GM21367 (cell line): ENCODE measurements at regions not wholly inside any gene's neighbourhood (a gene's known extent, or its start where the extent isn't known, plus 50 kb on each side); places are given as distances from the start of the nearest gene placed in this dataset.
"Not testable (repeated sequence)": the region's sequence is repeated elsewhere in the genome, so short reads cannot be mapped to it uniquely, and the experiment has no call there.

Source experiments
- ATAC-seq: cut with Tn5 transposase; IDR thresholded peaks from one replicate; pipeline ENCODE4 v1.9.1; 2021; ENCODE audit not compliant: unreplicated experiment

DNA sequence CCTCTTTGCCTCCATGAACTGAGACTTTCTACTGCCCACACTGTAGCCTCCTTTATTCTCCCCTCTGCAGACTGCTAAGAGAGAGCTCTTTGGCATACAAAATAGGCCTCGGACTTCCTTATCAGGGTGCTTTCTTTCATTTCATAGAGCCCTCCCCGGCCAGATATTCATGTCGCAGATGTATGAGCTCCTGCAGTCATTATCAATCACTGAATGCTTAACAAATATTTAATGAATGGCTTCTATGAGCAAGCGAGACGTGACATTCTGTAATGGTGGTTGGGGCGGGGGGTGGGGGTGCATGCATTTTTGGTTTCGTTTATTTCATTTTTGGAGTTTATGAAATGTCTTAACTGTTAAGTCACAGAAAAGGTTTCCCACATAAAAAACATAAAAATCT, 344.8 kb upstream of the KAZN start:
- no peak for ATAC-seq

GRCh38 chr1:14254251-14254650, 344.2 kb upstream of the KAZN start:
- no peak for ATAC-seq

DNA sequence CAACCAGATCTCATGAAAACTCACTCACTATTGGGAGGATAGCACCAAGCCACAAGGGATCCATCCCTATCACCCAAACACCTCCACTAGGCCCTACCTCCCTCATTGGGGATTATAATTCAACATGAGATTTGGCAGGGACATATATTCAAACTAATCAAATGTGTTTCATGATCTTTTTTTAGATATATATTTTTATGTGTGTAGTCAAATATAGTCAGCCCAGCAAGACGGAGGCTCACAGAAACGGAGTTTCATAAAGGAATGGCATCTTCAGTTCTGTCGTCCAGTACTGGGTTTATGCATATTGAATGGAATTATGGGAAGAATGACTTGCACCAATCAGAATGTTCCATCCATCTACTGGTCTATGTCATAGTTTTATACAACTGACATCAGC, 343.3 kb upstream of the KAZN start:
- no peak for ATAC-seq

GRCh38 chr1:14255711-14256110, 342.8 kb upstream of the KAZN start:
- ATAC-seq, result no peak

DNA sequence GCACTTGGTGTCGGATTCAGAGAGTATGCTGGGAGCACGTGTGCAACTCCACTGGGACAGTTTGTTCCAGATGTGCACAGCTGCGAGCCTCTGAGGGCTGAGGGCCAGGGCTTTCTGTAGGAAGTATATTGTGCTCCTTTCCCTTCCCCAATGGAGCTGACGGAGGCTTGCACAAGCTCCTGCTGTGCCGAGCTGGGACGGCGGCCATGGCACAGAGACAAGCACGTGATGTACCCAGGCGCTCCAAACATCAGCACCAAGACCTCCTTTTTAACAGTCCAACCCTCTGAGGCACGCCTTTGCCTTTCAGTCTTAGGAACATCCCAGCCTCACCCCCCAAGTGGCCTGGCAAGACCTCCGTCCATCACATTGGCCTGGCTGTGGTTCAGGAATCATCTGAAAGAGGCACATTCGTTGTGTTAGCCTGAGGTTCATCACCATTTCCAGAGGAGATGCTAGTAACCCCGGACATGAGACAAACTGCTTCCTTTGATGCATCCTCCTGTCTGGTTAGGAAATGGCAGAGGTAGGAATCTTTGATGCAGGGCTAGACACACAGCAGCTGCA, 339.2 kb upstream of the KAZN start:
- ATAC-seq, result no peak

- no peak for ATAC-seq
These were observed 338.0 kb upstream of the KAZN start for GRCh38 chr1:14260480-14260879.

GRCh38 chr1:14261395-14261794, 337.1 kb upstream of the KAZN start:
- ATAC-seq, result no peak

GRCh38 chr1:14262637-14263036, 335.8 kb upstream of the KAZN start:
- ATAC-seq, result no peak

- ATAC-seq, result no peak
These were observed 335.3 kb upstream of the KAZN start for GRCh38 chr1:14263225-14263624.

- no peak for ATAC-seq
These were observed 334.8 kb upstream of the KAZN start for GRCh38 chr1:14263671-14264070.

GRCh38 chr1:14265495-14265894, 333.0 kb upstream of the KAZN start:
- no peak for ATAC-seq

DNA sequence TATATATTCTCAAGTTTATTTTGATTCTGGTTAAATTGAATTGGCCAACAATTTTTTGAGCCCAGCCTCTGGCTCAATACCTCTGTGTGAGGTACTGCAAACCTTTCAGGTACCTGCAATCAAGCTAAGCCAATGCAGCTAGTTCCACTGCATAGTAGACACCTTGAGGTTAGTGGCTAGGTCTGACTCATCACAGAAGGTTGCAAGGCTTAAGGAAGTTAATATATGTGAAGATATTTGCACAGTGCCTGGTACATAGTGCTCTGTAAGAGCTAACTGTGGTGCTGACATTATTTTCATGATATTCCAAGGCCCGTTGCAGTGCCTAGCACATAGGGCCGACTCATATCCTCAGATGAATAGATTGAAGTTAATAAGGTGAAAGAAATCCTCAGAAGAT, 330.5 kb upstream of the KAZN start:
- ATAC-seq, result no peak

GRCh38 chr1:14270821-14271220, 327.7 kb upstream of the KAZN start:
- ATAC-seq, result no peak

DNA sequence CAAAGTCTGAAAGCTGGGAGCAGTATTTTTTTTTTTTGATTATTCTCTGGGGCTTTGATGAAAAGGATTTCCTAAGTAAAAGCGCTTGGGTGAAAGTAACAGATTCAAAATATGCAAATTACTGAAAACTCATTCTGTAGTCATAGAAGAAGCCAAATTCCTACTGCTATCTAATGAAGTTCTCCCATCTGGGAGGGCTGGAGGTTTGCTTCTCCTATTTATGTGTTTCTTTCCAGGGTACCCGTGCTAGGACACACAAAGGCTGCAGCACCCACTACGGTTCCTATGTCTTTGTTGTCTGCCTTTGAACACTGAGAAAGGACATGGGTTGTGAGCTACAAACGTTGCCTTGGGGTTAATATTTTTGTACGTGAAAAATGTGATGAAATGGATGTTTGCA, 324.7 kb upstream of the KAZN start:
- ATAC-seq, result no peak

DNA sequence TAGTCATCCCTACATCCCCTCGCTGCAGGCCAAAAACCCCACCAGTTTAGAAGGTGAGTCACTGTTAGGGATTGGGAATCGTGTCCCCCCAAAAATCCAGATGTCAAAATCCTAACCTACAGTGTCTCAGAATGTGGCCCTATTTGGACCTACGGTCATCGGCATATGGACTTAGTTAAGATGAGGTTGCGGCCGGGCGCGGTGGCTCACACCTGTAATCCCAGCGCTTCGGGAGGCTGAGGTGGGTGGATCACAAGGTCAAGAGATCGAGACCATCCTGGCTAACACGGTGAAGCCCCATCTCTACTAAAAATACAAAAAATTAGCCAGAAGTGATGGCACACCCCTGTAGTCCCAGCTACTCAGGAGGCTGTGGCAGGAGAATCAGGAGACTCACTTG, 318.6 kb upstream of the KAZN start:
- not testable (repeated sequence) for ATAC-seq

DNA sequence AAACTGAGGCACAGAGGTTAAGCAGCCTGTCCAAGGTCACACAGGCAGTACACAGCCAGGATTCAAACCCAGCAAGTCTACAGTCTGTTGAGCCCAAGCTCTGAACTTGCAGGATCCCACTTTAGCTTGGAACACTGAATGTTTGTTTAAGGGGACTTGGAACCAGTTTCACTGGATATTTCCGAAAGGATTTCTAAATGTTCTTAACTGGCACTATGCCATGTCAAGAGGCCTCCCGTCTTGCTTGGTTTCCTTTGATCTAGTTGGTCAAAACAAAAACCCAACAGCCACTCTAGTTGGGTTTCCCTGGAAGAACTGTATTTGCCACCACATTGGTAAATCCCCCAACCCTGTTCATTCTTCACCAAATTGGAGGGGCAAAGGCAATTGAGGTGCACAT, 317.6 kb upstream of the KAZN start:
- no peak for ATAC-seq

DNA sequence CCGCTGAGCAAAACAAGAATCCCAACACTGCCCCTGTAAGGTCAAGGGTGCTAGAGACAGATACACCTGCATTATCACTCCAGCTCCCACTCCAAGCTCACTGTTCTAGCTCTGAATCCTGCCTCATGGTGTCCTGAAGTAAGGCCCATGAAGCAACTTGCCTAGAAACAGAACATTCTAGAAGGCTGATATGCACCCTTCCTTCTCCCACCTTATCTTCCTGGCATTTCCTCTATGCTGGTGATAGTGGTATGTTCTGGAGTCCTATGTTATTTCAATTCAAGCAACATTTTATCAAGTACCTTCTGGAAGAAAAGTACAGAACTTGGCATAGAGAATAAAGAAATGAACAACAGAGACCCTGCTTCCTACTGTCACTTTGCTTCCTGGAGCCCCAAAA, 317.1 kb upstream of the KAZN start:
- ATAC-seq, result no peak

DNA sequence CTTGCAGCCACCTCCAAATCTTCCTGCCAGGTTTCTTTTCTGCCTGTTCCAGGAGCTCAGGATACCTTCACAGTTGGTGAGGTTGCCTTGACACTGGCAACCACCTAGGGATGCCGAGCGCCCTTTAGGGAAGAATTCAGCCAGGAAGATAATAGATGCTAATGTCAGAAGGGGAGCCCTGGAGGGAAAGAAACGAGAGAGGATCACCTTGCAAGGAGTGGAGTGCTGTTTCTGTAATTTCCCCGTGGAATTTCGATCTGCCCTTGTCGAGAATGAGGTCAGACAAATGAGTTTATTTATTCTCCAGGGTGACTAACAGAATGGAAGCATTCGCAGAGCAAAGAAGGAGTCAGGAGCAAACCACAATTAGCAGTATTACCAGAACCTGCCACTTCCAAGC, 315.8 kb upstream of the KAZN start:
- no peak for ATAC-seq

DNA sequence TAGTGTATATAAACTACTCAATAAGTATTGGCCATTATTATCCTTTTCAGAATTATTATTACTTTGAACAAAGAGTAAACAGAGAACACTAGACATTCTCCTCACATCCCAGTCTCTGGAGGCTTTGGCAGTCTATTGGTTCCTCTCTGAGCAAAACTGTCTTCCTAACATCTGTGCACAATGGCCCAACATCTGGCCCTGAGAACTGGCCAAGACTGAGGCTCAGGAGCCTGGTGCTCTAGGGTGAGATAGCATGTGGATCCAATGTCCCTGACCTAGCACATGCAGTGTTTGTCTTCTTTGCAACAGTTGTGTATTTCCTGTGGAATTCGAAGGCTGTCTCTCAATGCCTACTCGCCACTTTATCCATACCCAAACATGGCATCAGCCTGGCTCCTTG, 313.2 kb upstream of the KAZN start:
- ATAC-seq, result no peak

DNA sequence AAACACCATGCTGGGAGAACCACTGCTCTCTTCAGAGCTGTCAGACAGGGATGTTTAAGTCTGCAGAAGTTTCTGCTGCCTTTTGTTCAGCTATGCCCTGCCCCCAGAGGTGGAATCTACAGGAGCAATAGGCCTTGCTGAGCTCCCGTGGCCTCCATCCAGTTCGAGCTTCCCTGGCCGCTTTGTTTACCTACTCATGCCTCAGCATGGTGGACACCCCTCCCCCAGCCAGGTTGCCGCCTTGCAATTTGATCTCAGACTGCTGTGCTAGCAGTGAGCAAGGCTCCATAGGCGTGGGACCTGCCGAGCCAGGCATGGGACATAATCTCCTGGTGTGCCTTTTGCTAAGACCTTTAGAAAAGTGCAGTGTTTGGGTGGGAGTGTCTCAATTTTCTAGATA, 307.3 kb upstream of the KAZN start:
- ATAC-seq, result not testable (repeated sequence)

DNA sequence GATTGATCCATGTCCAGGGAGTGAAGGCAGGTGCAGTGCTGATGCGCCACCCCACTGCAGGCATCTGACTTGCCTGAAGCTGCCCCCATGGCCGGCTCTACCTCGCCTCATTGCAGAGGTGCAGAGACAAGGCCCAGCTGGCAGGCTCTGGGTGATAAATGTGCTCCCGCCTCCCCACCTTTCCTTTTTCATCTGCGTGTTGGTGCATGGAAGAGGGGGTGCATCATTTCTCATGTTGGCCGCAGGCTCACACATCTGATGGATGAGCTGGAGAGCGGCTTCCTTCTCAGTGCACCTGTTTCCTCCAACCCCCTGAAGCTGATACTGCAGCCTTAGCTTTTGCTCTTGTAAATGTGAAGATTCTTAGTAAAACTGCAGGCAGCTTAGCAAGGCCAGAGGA, 306.0 kb upstream of the KAZN start:
- ATAC-seq, result no peak

DNA sequence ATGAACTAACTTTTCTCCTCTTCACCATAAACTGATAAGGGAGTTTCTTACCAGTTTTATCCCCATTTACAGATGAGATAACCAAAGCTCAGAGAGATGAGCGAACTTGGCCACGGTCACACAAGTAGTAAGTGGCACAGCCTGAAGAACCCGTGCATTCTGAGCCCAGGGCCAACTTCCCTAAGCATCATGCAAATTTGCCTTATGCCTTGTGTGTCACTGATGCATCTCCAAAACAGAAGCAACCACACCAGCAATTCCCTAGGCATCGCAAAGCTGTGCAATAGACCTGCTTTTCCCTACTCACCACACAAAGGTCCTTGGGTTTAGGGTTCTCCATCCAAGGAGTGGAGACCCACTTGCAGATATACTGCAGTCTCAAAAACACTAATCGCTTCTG, 304.5 kb upstream of the KAZN start:
- no peak for ATAC-seq

- ATAC-seq, result no peak
These were observed 303.5 kb upstream of the KAZN start for GRCh38 chr1:14294860-14295536.
